GM12872 (cell line): ENCODE measurements at regions not wholly inside any gene's neighbourhood (a gene's known extent, or its start where the extent isn't known, plus 50 kb on each side); places are given as distances from the start of the nearest gene placed in this dataset.

Experiments used
- CTCF ChIP-seq: IDR thresholded peaks from 3 replicates; pipeline ENCODE4 v1.5.1; 2011; ENCODE audit warnings: low read depth, mild to moderate bottlenecking, low read length, moderate library complexity; ENCODE audit not compliant: insufficient read depth

GRCh38 chr11:71364806-71365205 is 83.4 kb downstream of the DHCR7 start:
- TF ChIP-seq CTCF: no peak

- no peak for TF ChIP-seq CTCF
Observed at GRCh38 chr11:71364176-71364671, 84.0 kb downstream of the DHCR7 start.

GRCh38 chr11:71363721-71364120 is 84.5 kb downstream of the DHCR7 start:
- TF ChIP-seq CTCF: no peak

- no peak for TF ChIP-seq CTCF
Observed at GRCh38 chr11:71358963-71359567, 89.1 kb downstream of the DHCR7 start.

- no peak for TF ChIP-seq CTCF
Observed at GRCh38 chr11:71358122-71358728, 90.0 kb downstream of the DHCR7 start.

GRCh38 chr11:71357414-71357813 is 90.8 kb downstream of the DHCR7 start:
- no peak for TF ChIP-seq CTCF

- TF ChIP-seq CTCF: no peak
Observed at GRCh38 chr11:71356904-71357303, 91.3 kb downstream of the DHCR7 start.
